H1 (cell line): ENCODE measurements at regions not wholly inside any gene's neighbourhood (a gene's known extent, or its start where the extent isn't known, plus 50 kb on each side); places are given as distances from the start of the nearest gene placed in this dataset.

Experiments used
- EP300 ChIP-seq, 2 experiments: IDR thresholded peaks; 1 replicate in 1 of 2; 2 replicates in 1 of 2; pipeline ENCODE4 v1.6.1; 2011 to 2012; ENCODE audit warnings: low read depth in 2 of 2, low read length in 2 of 2, mild to moderate bottlenecking in 2 of 2, borderline replicate concordance in 1 of 2, inconsistent platforms in 1 of 2, moderate library complexity in 1 of 2
- GABPA ChIP-seq: IDR thresholded peaks from 2 replicates; pipeline ENCODE4 v1.6.1; 2011; ENCODE audit warnings: mild to moderate bottlenecking, low read length, moderate library complexity, borderline replicate concordance; ENCODE audit not compliant: insufficient read depth
- KDM5A ChIP-seq: fragments of 200-600 bp; IDR thresholded peaks from 2 replicates; pipeline ENCODE4 v1.7.1; 2012; ENCODE audit warnings: mild to moderate bottlenecking, low read length, inconsistent platforms, mixed read lengths
- RFX5 ChIP-seq: IDR thresholded peaks from 2 replicates; pipeline ENCODE4 v1.6.1; 2011; ENCODE audit warnings: low read depth, low read length, improper control_type of control experiment, borderline replicate concordance
- TAF1 ChIP-seq: IDR thresholded peaks from 2 replicates; pipeline ENCODE4 v1.6.1; 2011; ENCODE audit warnings: mild to moderate bottlenecking, low read depth, low read length
- ZNF274 ChIP-seq: IDR thresholded peaks from 2 replicates; pipeline ENCODE4 v1.7.0; 2012; ENCODE audit warnings: low read length, borderline replicate concordance; ENCODE audit errors: extremely low read depth
- TF ChIP-seq, protein P1 (sequence below), 3 experiments: IDR thresholded peaks; 1 replicate in 2 of 3; 2 replicates in 1 of 3; pipeline versions ENCODE4 v1.5.1 to v1.6.1; 2011; ENCODE audit warnings: low read length in 3 of 3, mild to moderate bottlenecking in 3 of 3, inconsistent platforms in 2 of 3, low read depth in 1 of 3, moderate library complexity in 1 of 3; ENCODE audit not compliant: insufficient read depth in 1 of 3; ENCODE audit errors: control extremely low read depth in 1 of 3
- TF ChIP-seq, protein P2 (sequence below): IDR thresholded peaks from 2 replicates; pipeline ENCODE4 v1.6.1; 2011; ENCODE audit warnings: low read depth, mild to moderate bottlenecking, low read length; ENCODE audit not compliant: insufficient read depth

DNA sequence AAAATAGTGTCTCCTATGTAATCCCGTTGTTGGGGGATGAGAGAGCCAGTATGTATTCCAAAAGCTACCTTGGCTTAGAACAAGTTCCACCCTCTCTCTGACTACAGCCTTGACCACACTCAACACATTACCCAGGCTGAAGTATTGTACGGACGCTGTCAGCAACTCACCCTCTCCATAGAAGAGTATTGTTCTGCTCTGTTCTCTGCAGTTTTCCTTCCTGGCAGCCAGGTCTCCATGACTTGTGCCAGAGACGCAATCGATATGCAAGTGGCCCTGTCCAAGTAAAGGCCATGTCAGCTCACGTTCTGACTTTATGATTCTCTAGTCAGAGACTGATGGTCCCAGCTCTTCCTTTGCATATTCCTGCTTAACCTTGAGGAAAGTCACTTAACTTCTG is 164.1 kb upstream of the SLCO3A1 start:
- TF ChIP-seq, protein P1, sequence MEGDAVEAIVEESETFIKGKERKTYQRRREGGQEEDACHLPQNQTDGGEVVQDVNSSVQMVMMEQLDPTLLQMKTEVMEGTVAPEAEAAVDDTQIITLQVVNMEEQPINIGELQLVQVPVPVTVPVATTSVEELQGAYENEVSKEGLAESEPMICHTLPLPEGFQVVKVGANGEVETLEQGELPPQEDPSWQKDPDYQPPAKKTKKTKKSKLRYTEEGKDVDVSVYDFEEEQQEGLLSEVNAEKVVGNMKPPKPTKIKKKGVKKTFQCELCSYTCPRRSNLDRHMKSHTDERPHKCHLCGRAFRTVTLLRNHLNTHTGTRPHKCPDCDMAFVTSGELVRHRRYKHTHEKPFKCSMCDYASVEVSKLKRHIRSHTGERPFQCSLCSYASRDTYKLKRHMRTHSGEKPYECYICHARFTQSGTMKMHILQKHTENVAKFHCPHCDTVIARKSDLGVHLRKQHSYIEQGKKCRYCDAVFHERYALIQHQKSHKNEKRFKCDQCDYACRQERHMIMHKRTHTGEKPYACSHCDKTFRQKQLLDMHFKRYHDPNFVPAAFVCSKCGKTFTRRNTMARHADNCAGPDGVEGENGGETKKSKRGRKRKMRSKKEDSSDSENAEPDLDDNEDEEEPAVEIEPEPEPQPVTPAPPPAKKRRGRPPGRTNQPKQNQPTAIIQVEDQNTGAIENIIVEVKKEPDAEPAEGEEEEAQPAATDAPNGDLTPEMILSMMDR (IDR thresholded peaks at IDR 0.05; ENCODE audit: control extremely low read depth in 1 of 3, insufficient read depth in 1 of 3, low read depth in 1 of 3, low read length in 3 of 3) = no peak
- TF ChIP-seq EP300 (IDR thresholded peaks at IDR 0.05; ENCODE audit: borderline replicate concordance in 1 of 2, low read depth in 2 of 2, low read length in 2 of 2) = no peak
- no peak for TF ChIP-seq KDM5A
- TF ChIP-seq ZNF274 = no peak
- TF ChIP-seq, protein P2, sequence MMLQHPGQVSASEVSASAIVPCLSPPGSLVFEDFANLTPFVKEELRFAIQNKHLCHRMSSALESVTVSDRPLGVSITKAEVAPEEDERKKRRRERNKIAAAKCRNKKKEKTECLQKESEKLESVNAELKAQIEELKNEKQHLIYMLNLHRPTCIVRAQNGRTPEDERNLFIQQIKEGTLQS = no peak
- TF ChIP-seq RFX5 = no peak
- TF ChIP-seq TAF1 = no peak
- TF ChIP-seq GABPA = no peak
